NCI-H1930 (cell line): ENCODE measurements at regions not wholly inside any gene's neighbourhood (a gene's known extent, or its start where the extent isn't known, plus 50 kb on each side); places are given as distances from the start of the nearest gene placed in this dataset.
"Not testable (repeated sequence)": the region's sequence is repeated elsewhere in the genome, so short reads cannot be mapped to it uniquely, and the experiment has no call there.

Experiments
- DNase-seq, 2 experiments: peaks; one replicate each; lab custom pipeline; 2025; lab: John Stamatoyannopoulos, UW

DNA sequence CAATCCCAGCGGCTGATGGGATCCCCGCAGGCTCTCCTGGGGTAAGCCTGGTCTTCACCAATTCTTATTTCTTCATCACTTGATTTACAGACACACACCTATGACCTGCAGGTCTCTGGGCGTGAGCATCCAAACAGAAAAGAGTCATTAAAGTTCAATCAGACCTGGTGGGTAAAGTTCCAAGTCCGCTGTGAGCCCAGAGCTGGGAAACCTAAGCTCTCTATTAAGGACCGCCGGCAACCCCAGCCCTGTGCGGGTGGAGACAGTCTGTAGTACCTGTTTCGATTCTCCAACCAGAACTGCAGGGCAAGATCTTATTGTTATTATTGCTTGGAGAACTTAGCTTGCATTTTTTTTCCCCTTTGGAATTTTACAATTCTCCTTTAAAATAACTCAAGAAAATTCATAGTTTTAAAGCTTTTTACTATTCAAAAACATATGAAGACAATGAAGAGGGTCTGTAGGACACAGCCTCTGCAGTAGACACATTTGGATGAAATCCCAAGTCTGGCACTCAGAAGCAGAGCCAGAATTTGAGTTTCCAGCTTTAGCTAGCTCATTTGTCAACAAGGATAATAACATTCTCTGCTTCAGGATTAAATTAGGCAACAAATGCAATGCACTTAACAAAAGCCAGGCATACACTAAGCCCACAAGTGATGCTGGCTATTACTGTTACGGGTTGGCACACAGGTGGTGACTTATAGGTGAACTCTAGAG is 376.4 kb downstream of the INSIG2 start:
- DNase-seq, result no peak

DNA sequence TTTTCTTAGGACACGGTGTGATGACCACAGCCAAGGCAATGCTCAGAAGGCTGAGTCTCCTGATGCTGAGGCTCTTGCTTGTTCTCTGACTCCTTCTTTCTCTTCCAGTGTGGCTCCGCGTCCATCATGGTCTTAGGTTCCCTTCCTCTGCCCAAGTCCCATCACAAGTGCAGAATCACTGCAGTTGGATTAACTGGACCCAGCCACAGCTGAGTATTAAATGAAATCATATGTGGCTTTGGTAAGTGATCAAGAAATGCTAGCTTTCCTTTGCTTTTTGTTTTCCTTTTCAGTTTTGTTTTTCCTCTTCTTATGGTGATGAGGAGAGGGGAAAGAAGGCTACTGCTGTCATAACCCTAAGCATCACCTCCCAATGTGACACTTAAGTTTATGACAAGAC is 375.8 kb downstream of the INSIG2 start:
- no peak for DNase-seq

DNA sequence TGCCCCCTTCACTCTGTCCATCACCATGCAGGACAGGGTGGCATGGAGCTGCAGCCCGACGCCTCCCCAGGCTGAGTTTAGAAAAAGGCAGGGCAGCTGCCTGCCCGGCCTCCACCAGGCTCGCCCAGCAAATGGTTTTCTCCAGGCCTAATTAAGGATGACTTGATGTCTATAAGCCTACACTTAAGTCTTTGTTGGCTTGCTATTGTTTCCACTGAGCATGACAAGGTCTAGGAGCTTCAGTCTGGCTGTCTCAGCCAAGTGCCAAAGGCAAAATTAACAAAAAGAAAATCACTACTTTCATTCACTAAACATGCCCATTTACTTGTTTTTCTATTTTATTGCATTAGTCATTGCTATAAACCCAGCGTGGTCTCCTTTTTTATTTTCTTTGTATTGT is 372.2 kb downstream of the INSIG2 start:
- DNase-seq, result no peak

DNA sequence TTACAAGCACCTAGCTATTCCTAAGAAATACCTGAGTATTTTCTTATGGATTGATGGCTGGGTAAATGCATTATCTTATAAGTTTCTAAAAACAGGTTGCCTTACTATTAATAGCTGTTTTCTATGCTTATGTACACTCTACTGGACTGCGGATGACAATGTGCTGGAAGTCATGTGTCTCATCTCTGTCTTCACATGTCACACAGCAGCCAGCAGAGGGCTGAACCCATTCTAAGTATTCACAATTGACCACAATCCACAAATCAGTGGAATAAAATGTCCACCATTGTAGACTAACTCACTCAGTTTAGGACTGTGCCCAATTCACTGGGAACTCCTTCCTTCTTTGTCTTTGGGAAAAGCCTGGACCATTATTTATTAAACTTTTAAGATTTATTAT is 371.2 kb downstream of the INSIG2 start:
- DNase-seq, result no peak

DNA sequence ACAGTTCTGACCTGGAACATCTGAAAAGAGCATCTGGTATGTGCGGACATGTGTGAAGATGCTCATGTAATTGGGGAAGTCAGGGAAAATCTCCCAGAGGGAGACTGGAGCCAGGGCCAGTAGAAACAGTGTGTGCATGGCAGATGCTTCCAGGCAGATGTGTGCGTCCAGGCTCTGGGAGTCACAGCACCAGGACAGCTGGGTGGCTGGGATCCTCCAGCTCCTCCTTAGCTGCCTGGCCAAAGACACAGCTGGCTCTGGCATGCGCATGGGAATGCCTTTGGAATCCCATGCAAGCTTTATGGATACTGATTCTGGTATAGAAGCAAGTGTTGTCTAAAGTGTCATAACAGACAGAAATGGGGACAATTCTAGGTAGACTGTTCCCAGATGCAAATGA is 369.7 kb downstream of the INSIG2 start:
- no peak for DNase-seq

DNA sequence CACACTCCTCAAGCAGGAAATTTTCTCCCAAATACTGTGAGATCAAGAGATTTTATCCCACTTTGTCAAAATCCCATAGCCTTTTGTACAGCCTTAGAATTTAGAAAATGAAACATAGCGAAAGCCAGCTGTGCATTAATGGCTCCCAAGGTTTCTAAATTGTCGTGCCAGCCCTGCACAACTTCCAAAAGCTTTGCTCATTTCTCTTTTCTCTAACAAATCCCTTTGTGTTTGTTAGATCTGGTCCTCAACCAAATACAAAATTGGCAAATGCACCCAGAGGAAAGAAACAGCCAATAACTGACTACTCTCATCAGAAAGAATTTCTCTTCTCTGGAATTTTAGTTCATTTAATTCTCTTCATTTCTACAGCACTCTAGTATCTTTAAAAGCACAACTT is 361.1 kb downstream of the INSIG2 start:
- DNase-seq, result no peak

DNA sequence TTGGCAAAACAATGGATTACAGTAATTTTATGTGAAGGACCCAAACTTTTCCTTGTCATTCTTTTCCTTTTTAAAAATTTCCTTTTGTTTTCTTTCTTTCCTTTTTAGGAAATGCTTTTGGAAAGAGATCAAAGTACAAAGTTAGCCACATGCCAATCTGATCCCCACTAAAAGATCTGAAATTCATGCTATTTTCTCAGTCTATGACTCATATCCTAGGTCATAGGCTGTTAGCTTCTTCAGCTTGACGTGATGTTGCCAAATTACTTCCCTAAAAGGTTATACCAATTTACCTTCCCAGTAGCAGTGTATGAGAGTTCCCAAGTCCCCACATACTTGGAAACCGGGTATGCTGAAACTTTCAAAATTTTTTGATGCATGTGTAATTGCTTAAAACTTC is 355.3 kb downstream of the INSIG2 start:
- no peak for DNase-seq

DNA sequence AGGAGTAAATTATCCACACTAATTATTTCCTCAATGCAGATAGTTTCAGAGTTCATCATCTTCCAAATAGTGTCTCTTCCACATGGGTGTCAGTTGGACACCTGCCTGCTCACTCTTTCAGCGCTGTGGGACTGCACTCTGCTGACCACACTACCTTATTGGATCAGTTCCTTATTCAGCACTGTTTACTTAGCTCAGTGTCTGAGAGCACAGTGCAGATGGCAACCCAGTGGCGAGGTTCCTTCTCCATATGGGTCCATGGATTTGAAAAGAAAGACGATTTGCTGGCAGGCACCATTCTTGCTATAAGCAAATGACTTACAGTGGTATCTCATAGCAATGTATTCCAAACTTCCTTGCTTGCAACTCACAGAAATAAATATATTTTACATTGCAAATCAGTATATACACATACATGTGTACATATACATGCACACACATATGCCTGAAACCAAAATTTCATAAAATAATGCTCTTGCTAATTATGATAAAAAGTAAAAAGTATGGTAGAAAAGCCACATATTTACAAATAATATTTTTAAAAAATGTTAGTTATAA is 354.8 kb downstream of the INSIG2 start:
- DNase-seq, result no peak

DNA sequence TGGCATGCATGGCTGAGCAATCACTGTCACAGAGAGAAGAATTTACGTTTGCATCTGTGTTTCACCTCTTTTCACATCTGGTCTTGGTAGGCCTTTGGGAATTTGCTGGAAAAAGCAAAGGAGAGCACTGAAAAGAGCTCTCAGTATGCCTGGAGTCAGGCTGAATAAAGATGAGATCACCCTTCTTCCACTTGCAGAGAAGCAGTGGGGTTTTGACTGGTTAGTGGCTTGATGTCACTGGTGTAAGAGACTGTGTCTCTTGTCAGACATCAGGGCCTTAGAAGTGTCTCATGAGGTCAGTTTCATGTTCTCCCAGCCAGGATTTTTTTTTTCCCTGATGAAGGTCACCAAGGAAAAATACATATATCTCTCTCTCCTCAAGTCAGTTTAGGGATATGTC is 353.8 kb downstream of the INSIG2 start:
- DNase-seq, result no peak

DNA sequence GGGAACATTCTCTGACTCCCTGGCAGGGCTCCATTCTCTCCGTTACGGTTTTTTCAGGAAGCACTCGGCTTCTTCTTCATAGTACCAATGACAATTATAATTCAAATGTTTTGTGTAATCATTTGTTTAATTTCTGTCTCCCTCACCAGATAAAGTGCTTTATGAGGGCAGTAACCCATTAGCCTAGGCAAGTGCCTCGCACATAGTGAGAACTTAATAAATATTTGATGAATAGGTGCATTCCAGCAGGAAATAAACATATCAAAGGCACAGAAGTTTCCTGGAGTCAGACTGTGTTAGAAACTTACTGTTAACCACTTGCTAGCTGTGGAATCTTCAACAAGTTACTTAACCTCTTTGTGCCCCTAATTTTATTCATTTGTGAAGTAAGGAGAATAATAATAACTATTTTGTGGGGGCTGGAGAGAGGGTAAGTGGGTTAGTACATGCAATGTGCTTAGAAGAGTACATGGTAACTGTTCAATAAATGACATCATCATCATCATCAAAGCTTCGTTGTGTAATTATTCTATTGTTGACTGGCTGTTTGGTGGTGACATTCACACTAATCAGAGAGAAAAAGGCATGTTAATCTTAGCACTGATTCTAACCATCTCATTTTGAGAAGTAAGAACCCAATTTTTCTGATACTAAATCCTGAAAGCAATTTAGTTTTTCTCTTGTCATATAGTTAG is 352.3 kb downstream of the INSIG2 start:
- DNase-seq, result no peak

DNA sequence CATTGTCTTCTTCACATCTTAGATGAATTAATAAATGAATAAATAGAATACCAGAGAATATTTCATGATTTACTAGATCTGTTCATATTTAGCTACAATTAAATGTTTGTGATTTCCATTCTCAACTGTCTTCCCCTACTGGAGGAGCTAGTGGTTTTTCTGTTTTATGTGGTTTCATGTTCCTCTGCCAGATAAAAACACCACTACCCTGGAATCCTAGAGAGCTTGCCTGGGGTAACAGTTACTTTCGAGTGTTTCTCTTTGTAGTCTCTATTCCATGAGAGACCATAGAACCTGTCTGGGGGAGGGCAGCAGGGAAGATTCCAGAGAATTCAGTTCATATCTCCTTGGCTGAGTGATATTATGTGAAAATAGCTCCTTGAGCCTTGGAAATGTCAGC is 349.2 kb downstream of the INSIG2 start:
- DNase-seq, result no peak

DNA sequence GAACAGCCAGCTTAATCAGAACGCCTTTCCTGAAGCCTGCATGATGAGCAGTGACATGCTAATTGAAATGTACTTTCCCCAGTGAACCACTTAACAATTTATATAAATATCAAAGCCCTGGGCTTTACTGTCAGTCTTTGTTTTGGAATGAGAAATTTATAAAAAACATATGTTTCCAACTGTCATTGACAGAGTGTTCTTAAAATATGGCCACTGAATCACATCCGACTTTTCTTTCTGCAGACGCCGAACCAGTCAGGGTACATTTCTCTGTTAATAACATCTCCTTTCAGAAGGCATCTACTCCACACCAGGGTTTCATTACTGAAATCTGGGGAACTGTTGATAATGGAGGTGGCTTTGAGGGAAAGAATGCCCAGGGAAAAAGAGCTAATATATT is 343.7 kb downstream of the INSIG2 start:
- DNase-seq, result no peak

DNA sequence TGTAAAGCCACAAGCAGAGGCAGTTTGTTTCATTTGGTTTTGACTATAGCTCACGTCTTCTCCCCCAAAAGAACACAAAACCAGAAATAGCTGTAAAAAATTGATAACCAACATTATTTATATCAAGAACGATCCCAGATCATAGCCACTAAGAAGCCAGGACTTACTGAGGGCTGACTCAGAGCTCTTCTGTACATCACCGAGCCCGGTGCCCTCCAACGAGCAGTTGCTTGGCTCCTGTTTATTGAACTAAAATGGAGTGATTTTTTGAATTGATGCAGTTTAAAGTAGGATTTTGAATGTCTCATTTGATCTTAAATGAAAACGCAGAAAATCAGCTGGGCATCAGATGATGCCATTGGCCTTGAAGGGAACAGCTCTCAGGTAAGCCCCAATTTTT is 343.3 kb downstream of the INSIG2 start:
- DNase-seq, result no peak

DNA sequence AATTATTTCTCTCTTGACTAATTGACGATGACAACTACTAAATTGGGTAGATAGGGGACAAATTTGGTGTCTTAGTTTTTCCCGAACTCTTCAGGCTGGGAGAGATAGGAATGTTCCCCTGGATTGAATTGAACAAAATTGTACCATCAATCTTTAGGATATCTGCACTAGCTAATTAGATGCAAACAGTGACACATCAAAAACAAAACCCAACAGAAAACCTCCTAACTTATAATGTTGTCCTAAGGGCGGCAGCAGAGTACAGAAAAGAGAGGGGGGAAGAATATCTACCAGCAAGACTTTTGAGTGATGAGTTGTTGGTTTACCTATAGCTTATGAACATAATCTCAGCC is 342.9 kb downstream of the INSIG2 start:
- no peak for DNase-seq

DNA sequence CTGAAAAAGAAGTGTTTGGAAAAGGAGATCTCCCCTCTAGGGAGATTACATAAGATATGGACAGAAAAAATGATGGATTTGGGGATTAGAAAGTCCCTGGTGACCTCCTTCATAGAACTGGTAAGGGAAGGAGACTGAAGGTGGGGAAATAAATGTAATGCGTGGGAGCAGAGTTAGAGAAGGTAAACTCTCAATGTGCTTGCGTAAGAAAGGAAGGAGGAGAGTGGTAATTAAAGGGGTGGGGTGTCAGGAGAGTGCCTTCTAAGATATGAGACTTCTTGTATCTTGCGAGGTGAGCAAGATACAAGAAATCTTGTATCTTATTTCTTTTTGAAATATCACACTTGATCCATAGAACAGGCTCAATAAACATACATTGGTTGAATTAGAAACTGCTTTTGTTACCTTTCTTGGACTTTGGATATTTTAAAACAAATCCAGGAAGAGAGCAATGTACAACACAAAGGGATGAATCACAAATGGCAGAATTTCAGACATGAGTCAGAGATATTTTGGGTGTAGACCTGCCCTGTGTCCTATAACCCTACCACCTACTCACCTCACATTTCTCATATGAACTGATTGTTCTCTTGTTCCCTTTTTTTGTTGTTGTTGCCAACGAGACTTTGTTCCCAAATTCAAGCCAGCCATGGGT is 342.4 kb downstream of the INSIG2 start:
- DNase-seq, result no peak

DNA sequence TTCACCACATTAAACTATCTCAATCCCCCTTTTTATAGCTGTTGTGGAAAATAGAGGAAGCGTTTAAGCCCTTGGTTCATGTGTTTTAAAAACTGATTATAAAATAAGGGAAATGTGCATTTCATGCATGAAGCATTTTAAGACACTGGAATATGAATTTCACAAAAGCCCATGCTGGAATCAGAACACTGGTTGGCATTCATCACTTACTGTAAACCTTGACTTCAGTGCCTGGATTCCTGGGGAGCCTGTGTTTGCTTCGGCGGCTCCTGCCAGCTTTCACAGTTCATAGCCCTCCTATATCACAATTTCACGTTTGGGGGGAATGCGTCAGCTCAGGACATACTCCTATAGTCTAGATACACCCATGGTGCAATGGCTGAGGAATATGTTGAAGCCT is 336.9 kb downstream of the INSIG2 start:
- DNase-seq, result no peak

DNA sequence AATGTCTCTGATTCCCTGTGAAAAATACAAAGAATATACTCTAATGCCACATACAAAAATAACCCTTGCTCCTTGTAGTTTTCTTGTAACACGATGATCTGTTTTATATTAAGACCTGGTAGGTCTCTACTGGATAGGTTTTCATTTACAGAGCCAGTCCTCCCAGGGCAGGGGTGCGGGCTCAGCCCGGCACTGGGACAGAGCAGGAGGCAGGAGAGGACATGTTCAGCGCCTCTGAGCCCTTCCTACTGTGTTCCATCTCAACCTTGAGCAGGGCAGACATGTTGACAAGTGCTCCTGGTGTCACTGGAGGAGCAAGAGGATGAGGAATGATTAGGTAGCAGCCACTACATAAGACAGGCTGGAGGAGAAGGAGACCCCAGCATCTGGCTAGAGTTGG is 335.5 kb downstream of the INSIG2 start:
- DNase-seq, result no peak

DNA sequence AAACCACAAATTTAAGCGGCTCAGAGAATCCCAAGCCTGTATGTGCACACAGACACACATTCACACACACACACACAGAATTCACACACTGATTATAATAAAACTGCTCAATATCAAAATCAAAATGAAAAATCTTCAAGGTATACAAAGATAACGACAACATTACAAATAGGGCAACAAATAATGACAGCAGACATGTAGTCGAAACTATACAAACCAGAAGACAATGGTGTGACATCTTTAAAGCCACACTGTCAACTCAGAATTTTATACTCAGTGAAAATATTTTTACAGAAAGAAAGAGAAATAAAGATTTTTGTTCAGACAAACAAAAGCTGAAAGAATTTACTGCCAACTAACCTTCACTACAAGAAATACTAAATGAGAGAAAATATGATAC is 333.4 kb downstream of the INSIG2 start:
- DNase-seq, result no peak

DNA sequence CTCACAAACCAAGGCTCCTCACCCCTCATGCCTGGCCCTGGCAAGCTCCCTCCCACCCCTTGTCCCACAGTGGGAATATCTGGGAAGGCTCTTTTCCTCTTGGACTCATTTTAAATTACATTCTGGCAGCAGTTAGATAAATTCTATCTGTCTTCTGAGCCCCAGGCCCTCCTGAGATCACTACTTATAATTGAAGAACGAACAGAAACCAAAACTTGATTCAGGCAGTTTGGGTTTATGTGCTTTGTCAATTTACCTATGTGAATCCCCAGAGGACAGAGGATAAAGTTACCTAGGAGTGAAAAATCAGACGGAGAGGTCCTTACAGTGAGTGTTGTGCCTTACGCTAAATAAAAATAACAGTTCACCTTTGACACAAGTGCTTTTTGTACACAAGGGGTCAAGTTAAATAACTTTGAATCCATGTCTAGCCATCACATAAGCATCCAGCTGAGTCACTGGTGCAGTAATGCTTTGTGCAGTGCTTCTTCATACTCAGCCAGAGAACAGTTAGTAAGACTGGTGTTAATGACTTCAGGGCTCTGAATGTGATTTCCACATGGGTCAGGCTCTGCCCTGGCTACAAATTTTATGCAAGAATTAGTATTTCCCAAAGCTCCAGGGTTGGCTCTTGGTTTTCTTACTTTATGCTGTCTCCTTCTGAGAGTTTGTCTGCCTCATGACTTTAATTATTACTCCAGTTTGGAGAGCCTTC is 329.3 kb downstream of the INSIG2 start:
- no peak for DNase-seq

DNA sequence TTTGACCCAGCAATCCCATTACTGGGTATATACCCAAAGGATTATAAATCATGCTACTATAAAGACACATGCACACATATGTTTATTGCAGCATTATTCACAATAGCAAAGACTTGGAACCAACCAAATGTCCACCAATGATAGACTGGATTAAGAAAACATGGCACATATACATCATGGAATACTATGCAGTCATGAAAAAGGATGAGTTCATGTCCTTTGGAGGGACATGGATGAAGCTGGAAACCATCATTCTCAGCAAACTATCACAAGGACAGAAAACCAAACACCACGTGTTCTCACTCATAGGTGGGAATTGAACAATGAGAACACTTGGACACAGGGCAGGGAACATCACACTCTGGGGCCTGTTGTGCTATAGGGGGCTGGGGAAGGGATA is 326.9 kb downstream of the INSIG2 start:
- DNase-seq, result not testable (repeated sequence)

DNA sequence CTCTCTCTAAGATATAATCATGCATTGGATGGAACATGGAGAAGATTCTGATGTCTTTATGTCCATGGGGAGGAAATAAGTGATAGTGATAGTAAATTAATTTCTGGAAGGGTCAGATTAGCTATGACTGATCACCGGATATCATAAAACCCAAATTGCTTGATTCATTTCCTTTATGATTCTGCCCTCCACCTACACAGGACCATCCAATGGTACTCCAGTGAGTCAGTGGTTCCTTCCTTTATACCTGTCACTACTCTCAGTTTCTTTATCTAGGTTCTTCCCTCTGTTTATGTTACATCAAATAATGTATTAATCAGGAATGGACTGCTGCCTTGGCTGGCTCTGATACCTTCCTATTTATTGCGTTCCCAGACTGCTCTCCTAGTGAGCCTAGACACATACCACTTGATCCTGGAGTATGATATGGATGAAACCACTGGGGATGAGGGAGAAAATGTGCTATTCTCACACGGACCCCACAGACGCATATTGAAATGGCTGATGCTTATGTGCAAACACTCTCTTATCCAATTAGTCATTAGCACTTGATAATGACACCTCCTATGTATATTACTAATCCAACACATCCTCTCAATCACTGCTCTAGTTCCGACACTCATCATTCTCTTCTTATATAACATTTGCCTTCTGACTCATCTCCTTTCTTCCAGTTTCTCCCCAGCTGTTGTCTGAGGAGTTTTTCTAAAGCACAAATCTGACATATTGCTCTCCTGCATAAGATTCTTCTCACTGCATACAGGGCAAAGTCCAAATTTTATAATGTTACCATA is 315.6 kb downstream of the INSIG2 start:
- DNase-seq, result no peak

DNA sequence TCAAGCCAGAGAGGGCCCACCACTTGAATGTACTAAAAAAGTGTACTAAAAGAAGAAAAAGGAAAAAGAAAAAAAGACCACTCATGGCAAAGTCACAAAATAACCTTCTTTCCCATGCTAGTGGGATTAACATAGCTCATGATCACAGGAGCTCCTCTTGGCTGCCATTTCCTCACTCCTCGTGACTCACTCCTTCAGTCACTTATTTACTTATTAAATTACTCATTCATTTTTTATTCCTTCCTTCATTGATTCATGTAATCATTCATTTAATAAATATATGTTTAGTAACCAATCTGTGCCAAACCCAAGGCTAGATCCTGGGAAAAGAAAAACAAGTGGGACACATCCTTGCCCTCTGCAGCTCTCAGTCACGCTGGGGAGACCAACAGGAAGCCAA is 300.5 kb downstream of the INSIG2 start:
- no peak for DNase-seq
